SK-N-SH (cell line): ENCODE measurements at regions not wholly inside any gene's neighbourhood (a gene's known extent, or its start where the extent isn't known, plus 50 kb on each side); places are given as distances from the start of the nearest gene placed in this dataset.

Experiments used
- CTCF ChIA-PET: fragments of 300-600, 350-600 bp; formaldehyde crosslinking; extraction: SDS; loops from one replicate; lab custom pipeline; 2021; lab: Yijun Ruan, JAX
- POLR2A ChIA-PET: fragments of 350-600 bp; sonication (Branson Sonifier 250); formaldehyde crosslinking; extraction: SDS; loops from one replicate; lab custom pipeline; 2020; ENCODE audit warnings: antibody characterized with exemption, inconsistent platforms; lab: Yijun Ruan, JAX
- DNase-seq: peaks from one replicate; pipeline ENCODE4 v3.0.0; 2012
- H2AFZ ChIP-seq: fragments of 200-600 bp; sonication (generic); 2 replicates; pipeline ENCODE4 v1.8.1; 2016; ENCODE audit warnings: antibody characterized with exemption, mild to moderate bottlenecking, low read depth
- H3F3A ChIP-seq: fragments of 200-600 bp; sonication (generic); replicated peaks from 2 replicates; pipeline ENCODE3; 2016; ENCODE audit warnings: antibody characterized with exemption, mild to moderate bottlenecking; ENCODE audit not compliant: insufficient read depth
- H3K27ac ChIP-seq, 2 experiments: fragments of 200-500 bp in 1 of 2; fragments of 200-600 bp in 1 of 2; sonication (Bioruptor generic) in 1 of 2; sonication (generic), shearing (Covaris generic) in 1 of 2; 2 replicates each; pipeline versions ENCODE4 v1.5.1 to v1.6.1; 2014 to 2016; ENCODE audit warnings: low read depth in 2 of 2, inconsistent platforms in 1 of 2, low read length in 1 of 2, mild to moderate bottlenecking in 1 of 2, mixed read lengths in 1 of 2
- H3K27me3 ChIP-seq: fragments of 200-600 bp; sonication (generic), shearing (Covaris generic); 2 replicates; pipeline ENCODE4 v1.6.1; 2016; ENCODE audit warnings: mixed run types; ENCODE audit not compliant: insufficient read depth
- H3K36me3 ChIP-seq, 2 experiments: fragments of 200-500 bp in 1 of 2; fragments of 200-600 bp in 1 of 2; sonication (Bioruptor generic) in 1 of 2; sonication (generic) in 1 of 2; replicated peaks in 1 of 2; 2 replicates each; pipeline versions ENCODE3 to v1.5.1; 2014 to 2016; ENCODE audit warnings: low read length in 1 of 2, mild to moderate bottlenecking in 1 of 2; ENCODE audit not compliant: insufficient read depth in 2 of 2, control insufficient read depth in 1 of 2
- H3K4me1 ChIP-seq, 2 experiments: fragments of 200-500 bp in 1 of 2; fragments of 200-600 bp in 1 of 2; sonication (Bioruptor generic) in 1 of 2; sonication (generic), shearing (Covaris generic) in 1 of 2; 2 replicates each; pipeline versions ENCODE4 v1.5.1 to v1.6.1; 2014 to 2016; ENCODE audit warnings: low read depth in 1 of 2, low read length in 1 of 2, mixed run types in 1 of 2; ENCODE audit not compliant: insufficient read depth in 2 of 2, control insufficient read depth in 1 of 2
- H3K4me2 ChIP-seq: fragments of 200-600 bp; sonication (generic), shearing (Covaris generic); 2 replicates; pipeline ENCODE4 v1.6.1; 2017; ENCODE audit warnings: mixed run types
- H3K4me3 ChIP-seq, 2 experiments: fragments of 200-500 bp in 1 of 2; fragments of 200-600 bp in 1 of 2; sonication (Bioruptor generic) in 1 of 2; sonication (generic), shearing (Covaris generic) in 1 of 2; 2 replicates each; pipeline versions ENCODE4 v1.5.1 to v1.8.1; 2014 to 2016; ENCODE audit warnings: low read depth in 2 of 2, inconsistent platforms in 1 of 2, low read length in 1 of 2, mild to moderate bottlenecking in 1 of 2, mixed read lengths in 1 of 2, moderate library complexity in 1 of 2
- H3K79me2 ChIP-seq: fragments of 200-600 bp; sonication (generic); 2 replicates; pipeline ENCODE4 v1.8.1; 2017; ENCODE audit warnings: mild to moderate bottlenecking; ENCODE audit not compliant: insufficient read depth
- H3K9ac ChIP-seq: fragments of 200-600 bp; sonication (generic); 2 replicates; pipeline ENCODE4 v1.6.1; 2017; ENCODE audit warnings: mixed run types
- H3K9me2 ChIP-seq: fragments of 200-600 bp; sonication (generic); 2 replicates; pipeline ENCODE4 v1.6.1; 2017; ENCODE audit warnings: mixed run types
- H3K9me3 ChIP-seq: fragments of 200-600 bp; sonication (generic); 2 replicates; pipeline ENCODE4 v1.6.1; 2017; ENCODE audit warnings: mixed run types, mild to moderate bottlenecking, moderate library complexity
- H4K20me1 ChIP-seq: fragments of 200-600 bp; sonication (generic); 2 replicates; pipeline ENCODE4 v1.6.1; 2017; ENCODE audit warnings: mild to moderate bottlenecking, mixed run types; ENCODE audit not compliant: insufficient read depth
- CTCF ChIP-seq: fragments of 200-600 bp; sonication (generic); IDR thresholded peaks from 2 replicates; pipeline ENCODE4 v1.6.1; 2017; ENCODE audit warnings: antibody characterized with exemption, mild to moderate bottlenecking, moderate library complexity
- ELF1 ChIP-seq: IDR thresholded peaks from 2 replicates; pipeline ENCODE4 v1.4.0; 2012
- FOXJ3 ChIP-seq: sonication (generic); formaldehyde crosslinking; IDR thresholded peaks from 2 replicates; pipeline ENCODE4 v1.5.1; 2020; ENCODE audit warnings: mild to moderate bottlenecking, missing genetic modification reagents
- GABPA ChIP-seq: IDR thresholded peaks from 2 replicates; pipeline ENCODE4 v1.4.0; 2012; ENCODE audit warnings: low read depth, mild to moderate bottlenecking
- GATA2 ChIP-seq: sonication (generic); formaldehyde crosslinking; IDR thresholded peaks from 2 replicates; pipeline ENCODE4 v1.5.0; 2020; ENCODE audit warnings: mild to moderate bottlenecking, missing genetic modification reagents
- JUND ChIP-seq: IDR thresholded peaks from 2 replicates; pipeline ENCODE4 v1.4.0; 2012
- MAX ChIP-seq: IDR thresholded peaks from 2 replicates; pipeline ENCODE4 v1.4.0; 2012; ENCODE audit warnings: low read depth
- MEF2A ChIP-seq: IDR thresholded peaks from 2 replicates; pipeline ENCODE4 v1.4.0; 2012; ENCODE audit warnings: low read depth, borderline replicate concordance
- NFIC ChIP-seq: IDR thresholded peaks from 2 replicates; pipeline ENCODE4 v1.4.0; 2012; ENCODE audit warnings: borderline replicate concordance
- NRF1 ChIP-seq: IDR thresholded peaks from 2 replicates; pipeline ENCODE4 v1.6.1; 2012; ENCODE audit warnings: low read depth, mild to moderate bottlenecking, low read length
- POLR2AphosphoS5 ChIP-seq: IDR thresholded peaks from 2 replicates; pipeline ENCODE4 v1.6.1; 2012; ENCODE audit warnings: low read depth, low read length
- SMC3 ChIP-seq: IDR thresholded peaks from 2 replicates; pipeline ENCODE4 v1.6.1; 2012; ENCODE audit warnings: low read depth, low read length, improper control_type of control experiment
- TAF1 ChIP-seq: IDR thresholded peaks from 2 replicates; pipeline ENCODE4 v1.6.1; 2012; ENCODE audit warnings: low read depth, mild to moderate bottlenecking, low read length, moderate library complexity, borderline replicate concordance
- TCF12 ChIP-seq: IDR thresholded peaks from 2 replicates; pipeline ENCODE4 v1.4.0; 2012
- TF ChIP-seq, protein P1 (sequence below): IDR thresholded peaks from 2 replicates; pipeline ENCODE4 v1.6.1; 2012; ENCODE audit warnings: mild to moderate bottlenecking, low read depth, low read length, moderate library complexity

DNA sequence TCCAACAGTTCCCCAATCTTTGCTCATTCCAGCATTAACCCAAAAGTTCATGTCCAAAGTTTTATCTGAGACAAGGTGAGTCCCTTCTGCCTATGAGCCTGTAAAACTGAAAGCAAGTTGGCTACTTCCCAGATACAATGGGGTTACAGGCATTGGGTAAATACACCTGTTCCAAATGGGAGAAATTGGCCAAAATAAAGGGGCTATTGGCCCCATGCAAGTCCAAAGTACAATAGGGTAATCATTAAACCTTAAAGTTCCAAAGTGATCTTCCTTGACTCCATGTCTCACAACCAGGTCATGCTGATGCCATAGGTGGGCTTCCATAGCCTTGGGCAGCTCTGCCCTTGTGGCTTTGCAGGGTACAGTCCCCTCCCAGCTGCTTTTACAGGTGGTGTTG is 511.7 kb upstream of the KLHL4 start:
- no peaks in the 10 kb centered on the region for H3F3A ChIP-seq
- H3K4me2 ChIP-seq: no peak overlapping the region
- H2AFZ ChIP-seq: no peak overlapping the region
- H3K9me2 ChIP-seq: no peaks in the 10 kb centered on the region
- no peaks in the 10 kb centered on the region for H3K9me3 ChIP-seq
- ChIA-PET CTCF (no interaction called here), POLR2A (no interaction called here)
- no peak overlapping the region for H3K27ac ChIP-seq
- no peak overlapping the region for H3K4me3 ChIP-seq
- DNase-seq: no peak
- H3K79me2 ChIP-seq: no peaks in the 10 kb centered on the region
- no peaks in the 10 kb centered on the region for H3K36me3 ChIP-seq
- no peak overlapping the region for H3K9ac ChIP-seq
- no peaks in the 10 kb centered on the region for H3K4me1 ChIP-seq
- no peaks in the 10 kb centered on the region for H4K20me1 ChIP-seq
- TF ChIP-seq SMC3: no peak
- TF ChIP-seq CTCF: no peak
- TF ChIP-seq, protein P1, sequence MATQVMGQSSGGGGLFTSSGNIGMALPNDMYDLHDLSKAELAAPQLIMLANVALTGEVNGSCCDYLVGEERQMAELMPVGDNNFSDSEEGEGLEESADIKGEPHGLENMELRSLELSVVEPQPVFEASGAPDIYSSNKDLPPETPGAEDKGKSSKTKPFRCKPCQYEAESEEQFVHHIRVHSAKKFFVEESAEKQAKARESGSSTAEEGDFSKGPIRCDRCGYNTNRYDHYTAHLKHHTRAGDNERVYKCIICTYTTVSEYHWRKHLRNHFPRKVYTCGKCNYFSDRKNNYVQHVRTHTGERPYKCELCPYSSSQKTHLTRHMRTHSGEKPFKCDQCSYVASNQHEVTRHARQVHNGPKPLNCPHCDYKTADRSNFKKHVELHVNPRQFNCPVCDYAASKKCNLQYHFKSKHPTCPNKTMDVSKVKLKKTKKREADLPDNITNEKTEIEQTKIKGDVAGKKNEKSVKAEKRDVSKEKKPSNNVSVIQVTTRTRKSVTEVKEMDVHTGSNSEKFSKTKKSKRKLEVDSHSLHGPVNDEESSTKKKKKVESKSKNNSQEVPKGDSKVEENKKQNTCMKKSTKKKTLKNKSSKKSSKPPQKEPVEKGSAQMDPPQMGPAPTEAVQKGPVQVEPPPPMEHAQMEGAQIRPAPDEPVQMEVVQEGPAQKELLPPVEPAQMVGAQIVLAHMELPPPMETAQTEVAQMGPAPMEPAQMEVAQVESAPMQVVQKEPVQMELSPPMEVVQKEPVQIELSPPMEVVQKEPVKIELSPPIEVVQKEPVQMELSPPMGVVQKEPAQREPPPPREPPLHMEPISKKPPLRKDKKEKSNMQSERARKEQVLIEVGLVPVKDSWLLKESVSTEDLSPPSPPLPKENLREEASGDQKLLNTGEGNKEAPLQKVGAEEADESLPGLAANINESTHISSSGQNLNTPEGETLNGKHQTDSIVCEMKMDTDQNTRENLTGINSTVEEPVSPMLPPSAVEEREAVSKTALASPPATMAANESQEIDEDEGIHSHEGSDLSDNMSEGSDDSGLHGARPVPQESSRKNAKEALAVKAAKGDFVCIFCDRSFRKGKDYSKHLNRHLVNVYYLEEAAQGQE: no peak
- no peak for TF ChIP-seq MEF2A
- TF ChIP-seq MAX: no peak
- no peak for TF ChIP-seq NRF1
- TF ChIP-seq TAF1: no peak
- no peak for TF ChIP-seq TCF12
- H3K27me3 ChIP-seq: no peaks in the 10 kb centered on the region

GRCh38 chrX:87006561-87006960 is 511.0 kb upstream of the KLHL4 start:
- Histone ChIP-seq H2AFZ (no peak overlapping the region), H3F3A (no peaks in the 10 kb centered on the region), H4K20me1 (no peaks in the 10 kb centered on the region), H3K27me3 (no peaks in the 10 kb centered on the region), H3K79me2 (no peaks in the 10 kb centered on the region), H3K4me1 (no peaks in the 10 kb centered on the region), H3K4me3 (no peak overlapping the region), H3K4me2 (no peak overlapping the region), H3K9me3 (no peaks in the 10 kb centered on the region), H3K9ac (no peak overlapping the region), H3K36me3 (no peaks in the 10 kb centered on the region), H3K27ac (no peak overlapping the region), H3K9me2 (no peaks in the 10 kb centered on the region)
- DNase-seq: no peak
- POLR2A ChIA-PET: no interaction called here
- CTCF ChIA-PET: no interaction called here
- TF ChIP-seq ELF1 (no peak), FOXJ3 (CRISPR knock-in tag) (no peak), POLR2AphosphoS5 (no peak), GATA2 (CRISPR knock-in tag) (no peak), MEF2A (no peak), NFIC (no peak), JUND (no peak), GABPA (no peak)
- TF ChIP-seq, protein P1: no peak
